RWPE2 (cell line): ENCODE measurements at regions not wholly inside any gene's neighbourhood (a gene's known extent, or its start where the extent isn't known, plus 50 kb on each side); places are given as distances from the start of the nearest gene placed in this dataset.

Experiments used
- ATAC-seq: fragments of 200-7000 bp; cut with Tn5 transposase; 3 replicates; pipeline ENCODE4 v1.9.1; 2021; ENCODE audit warnings: low read depth
- DNase-seq: peaks from one replicate; pipeline ENCODE4 v3.0.0-alpha.2; 2020; ENCODE audit warnings: low spot score
- H3K27ac ChIP-seq: fragments of 450-650 bp; 2 replicates; pipeline ENCODE4 v1.5.1; 2017; ENCODE audit warnings: mild to moderate bottlenecking; ENCODE audit not compliant: poor library complexity, severe bottlenecking
- H3K27me3 ChIP-seq: fragments of 250-450 bp; sonication (Bioruptor Pico); 2 replicates; pipeline ENCODE4 v1.5.1; 2021; ENCODE audit warnings: mild to moderate bottlenecking, moderate library complexity; ENCODE audit not compliant: insufficient read depth, poor library complexity, severe bottlenecking
- H3K36me3 ChIP-seq: fragments of 250-450 bp; sonication (Bioruptor Pico); 2 replicates; pipeline ENCODE4 v1.5.1; 2020; ENCODE audit warnings: low read depth, mild to moderate bottlenecking, moderate library complexity
- H3K4me1 ChIP-seq: fragments of 250-450 bp; sonication (Bioruptor Pico); 2 replicates; pipeline ENCODE4 v1.5.1; 2021; ENCODE audit warnings: mild to moderate bottlenecking, moderate library complexity; ENCODE audit not compliant: insufficient read depth, poor library complexity, severe bottlenecking
- H3K4me3 ChIP-seq: fragments of 250-450 bp; sonication (Bioruptor Pico); 2 replicates; pipeline ENCODE4 v1.5.1; 2021; ENCODE audit warnings: mild to moderate bottlenecking, moderate library complexity; ENCODE audit not compliant: severe bottlenecking
- H3K9me3 ChIP-seq: fragments of 250-450 bp; sonication (Bioruptor Pico); 2 replicates; pipeline ENCODE4 v1.5.1; 2021; ENCODE audit warnings: mild to moderate bottlenecking, moderate library complexity; ENCODE audit not compliant: severe bottlenecking
- CTCF ChIP-seq: fragments of 450-650 bp; IDR thresholded peaks from one replicate; pipeline ENCODE4 v1.5.1; 2017; ENCODE audit warnings: mild to moderate bottlenecking, moderate library complexity; ENCODE audit not compliant: poor library complexity, severe bottlenecking

DNA sequence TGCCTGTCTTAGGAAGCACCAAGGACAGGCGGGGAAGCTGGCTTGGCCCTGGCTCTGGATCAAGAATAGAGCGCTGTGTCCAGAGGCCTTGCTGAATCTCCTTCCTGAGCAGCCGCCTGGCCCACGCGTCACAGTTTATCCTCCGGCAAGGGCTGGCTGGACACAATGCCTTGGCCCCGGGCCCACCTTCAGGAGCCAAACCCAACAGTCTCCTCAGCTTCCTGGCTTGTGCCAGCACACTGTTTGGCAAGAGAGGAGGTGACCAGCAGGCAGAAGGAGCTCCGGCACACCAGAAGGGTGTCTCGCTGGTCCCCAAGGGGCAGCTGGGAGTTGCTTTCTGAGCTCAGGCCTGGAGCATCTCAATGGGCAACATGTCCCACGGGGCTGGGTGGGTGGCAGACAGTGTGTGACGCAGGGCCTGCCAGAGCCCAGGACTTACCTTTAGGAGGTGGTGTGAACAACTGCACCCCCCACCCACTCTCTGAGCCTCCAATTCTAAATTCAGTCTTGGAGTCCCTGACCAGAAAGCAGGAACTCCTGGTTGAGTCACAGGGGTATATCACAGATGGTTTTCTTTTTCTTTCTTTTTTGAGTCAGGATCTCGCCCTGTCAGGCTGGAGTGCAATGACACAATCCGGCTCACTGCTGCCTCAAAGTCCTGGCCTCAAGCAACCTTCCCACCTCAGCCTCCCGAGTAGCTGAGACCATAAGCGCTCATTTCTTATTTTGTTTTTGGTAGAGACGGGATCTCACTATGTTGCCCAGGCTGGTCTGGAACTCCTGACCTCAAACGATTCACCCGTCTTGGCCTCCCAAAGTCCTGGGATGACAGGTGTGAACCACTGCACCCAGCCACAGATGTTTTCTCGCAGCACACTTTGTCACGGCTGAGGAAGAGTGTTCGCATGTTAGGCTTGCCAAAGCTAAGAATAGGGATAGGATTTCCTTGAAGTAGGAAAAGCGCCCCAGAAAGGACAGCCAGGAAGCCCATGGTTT lies 361.2 kb downstream of the BCOR start:
- TF ChIP-seq CTCF: no peak
- ATAC-seq (peak; percentile 88), DNase-seq (peak; percentile 64)
- Histone ChIP-seq H3K9me3 (no peaks in the 10 kb centered on the region), H3K4me1 (no peaks in the 10 kb centered on the region), H3K27ac (peak overlapping the region; percentile 75), H3K27me3 (no peaks in the 10 kb centered on the region), H3K4me3 (no peak overlapping the region), H3K36me3 (no peaks in the 10 kb centered on the region)

GRCh38 chrX:39739585-39739984 lies 358.2 kb downstream of the BCOR start:
- TF ChIP-seq CTCF: no peak
- DNase-seq (no peak), ATAC-seq (no peak)
- Histone ChIP-seq H3K27ac (no peak overlapping the region), H3K27me3 (no peaks in the 10 kb centered on the region), H3K4me1 (no peaks in the 10 kb centered on the region), H3K36me3 (no peaks in the 10 kb centered on the region), H3K4me3 (no peak overlapping the region), H3K9me3 (no peaks in the 10 kb centered on the region)

GRCh38 chrX:39740078-39740477 lies 357.7 kb downstream of the BCOR start:
- Histone ChIP-seq H3K36me3 (no peaks in the 10 kb centered on the region), H3K4me3 (no peak overlapping the region), H3K4me1 (no peaks in the 10 kb centered on the region), H3K27me3 (no peaks in the 10 kb centered on the region), H3K27ac (no peak overlapping the region), H3K9me3 (no peaks in the 10 kb centered on the region)
- TF ChIP-seq CTCF: no peak
- ATAC-seq (no peak), DNase-seq (no peak)

GRCh38 chrX:39741904-39742303 lies 355.9 kb downstream of the BCOR start:
- no peak for DNase-seq
- Histone ChIP-seq H3K4me3 (no peak overlapping the region), H3K36me3 (no peaks in the 10 kb centered on the region), H3K27me3 (no peaks in the 10 kb centered on the region), H3K4me1 (no peaks in the 10 kb centered on the region), H3K27ac (no peak overlapping the region), H3K9me3 (no peaks in the 10 kb centered on the region)
- ATAC-seq: no peak
- TF ChIP-seq CTCF: no peak

- no peaks in the 10 kb centered on the region for H3K27me3 ChIP-seq
- TF ChIP-seq CTCF: no peak
- H3K4me1 ChIP-seq: no peaks in the 10 kb centered on the region
- no peak for ATAC-seq
- H3K27ac ChIP-seq: no peak overlapping the region
- no peak for DNase-seq
- H3K4me3 ChIP-seq: no peak overlapping the region
- H3K9me3 ChIP-seq: no peaks in the 10 kb centered on the region
- no peaks in the 10 kb centered on the region for H3K36me3 ChIP-seq
Measured at GRCh38 chrX:39745818-39746217, 351.9 kb downstream of the BCOR start.
